Left kidney (tissue), 1 donor: ENCODE measurements at regions not wholly inside any gene's neighbourhood (a gene's known extent, or its start where the extent isn't known, plus 50 kb on each side); places are given as distances from the start of the nearest gene placed in this dataset.
A peak's percentile ranks its signal among the peaks of the same experiment; 100 is the strongest.

Experiments used
- DNase-seq: peaks from one replicate; pipeline ENCODE4 v3.0.0-alpha.2; 2013

- DNase-seq: no peak
These were observed 107.0 kb upstream of the PDE1C start for GRCh38 chr7:32177232-32177631.

GRCh38 chr7:32175099-32175498 lies 104.9 kb upstream of the PDE1C start:
- DNase-seq: no peak

- DNase-seq: no peak
These were observed 101.0 kb upstream of the PDE1C start for GRCh38 chr7:32171248-32171647.

- no peak for DNase-seq
These were observed 100.6 kb upstream of the PDE1C start for GRCh38 chr7:32170838-32171237.

GRCh38 chr7:32169228-32169627 lies 99.0 kb upstream of the PDE1C start:
- DNase-seq: no peak

- no peak for DNase-seq
These were observed 97.6 kb upstream of the PDE1C start for GRCh38 chr7:32167815-32168214.

GRCh38 chr7:32167256-32167655 lies 97.0 kb upstream of the PDE1C start:
- DNase-seq: no peak

- peak; percentile 15 for DNase-seq
These were observed 94.3 kb upstream of the PDE1C start for GRCh38 chr7:32164341-32164996.

- no peak for DNase-seq
These were observed 93.7 kb upstream of the PDE1C start for GRCh38 chr7:32163896-32164295.

- no peak for DNase-seq
These were observed 93.1 kb upstream of the PDE1C start for GRCh38 chr7:32163141-32163806.

GRCh38 chr7:32161708-32162107 lies 91.5 kb upstream of the PDE1C start:
- no peak for DNase-seq

GRCh38 chr7:32158751-32159745 lies 88.8 kb upstream of the PDE1C start:
- DNase-seq: no peak

- DNase-seq: no peak
These were observed 87.9 kb upstream of the PDE1C start for GRCh38 chr7:32158076-32158475.

- DNase-seq: no peak
These were observed 85.5 kb upstream of the PDE1C start for GRCh38 chr7:32155712-32156111.

- DNase-seq: no peak
These were observed 84.6 kb upstream of the PDE1C start for GRCh38 chr7:32154797-32155196.

- no peak for DNase-seq
These were observed 82.8 kb upstream of the PDE1C start for GRCh38 chr7:32153006-32153405.

- no peak for DNase-seq
These were observed 82.4 kb upstream of the PDE1C start for GRCh38 chr7:32152576-32152975.

GRCh38 chr7:32150589-32150988 lies 80.4 kb upstream of the PDE1C start:
- no peak for DNase-seq

- no peak for DNase-seq
These were observed 79.8 kb upstream of the PDE1C start for GRCh38 chr7:32150039-32150438.

GRCh38 chr7:32147546-32148268 lies 77.5 kb upstream of the PDE1C start:
- DNase-seq: no peak

- no peak for DNase-seq
These were observed 75.7 kb upstream of the PDE1C start for GRCh38 chr7:32145911-32146310.

- DNase-seq: no peak
These were observed 74.5 kb upstream of the PDE1C start for GRCh38 chr7:32144676-32145075.
